NT2/D1 (cell line): ENCODE measurements at regions not wholly inside any gene's neighbourhood (a gene's known extent, or its start where the extent isn't known, plus 50 kb on each side); places are given as distances from the start of the nearest gene placed in this dataset.
"Not testable (repeated sequence)": the region's sequence is repeated elsewhere in the genome, so short reads cannot be mapped to it uniquely, and the experiment has no call there.

Source experiments
- DNase-seq: peaks from one replicate; pipeline ENCODE4 v3.0.0-alpha.2; 2011; ENCODE audit warnings: low read depth, low spot score
- H3K27me3 ChIP-seq: 2 replicates; pipeline ENCODE4 v1.6.0; 2011; ENCODE audit warnings: mild to moderate bottlenecking; ENCODE audit not compliant: insufficient read length, insufficient read depth
- H3K36me3 ChIP-seq: 2 replicates; pipeline ENCODE4 v1.6.1; 2011; ENCODE audit warnings: mild to moderate bottlenecking, low read length, mixed read lengths; ENCODE audit not compliant: insufficient read depth, insufficient read length
- H3K4me1 ChIP-seq: 2 replicates; pipeline ENCODE4 v1.5.1; 2011; ENCODE audit not compliant: insufficient read depth, insufficient read length
- H3K4me3 ChIP-seq: 2 replicates; pipeline ENCODE4 v1.5.1; 2011; ENCODE audit warnings: low read depth; ENCODE audit not compliant: insufficient read length
- H3K9ac ChIP-seq: 2 replicates; pipeline ENCODE4 v1.6.0; 2011; ENCODE audit warnings: low read depth; ENCODE audit not compliant: insufficient read length
- H3K9me3 ChIP-seq: 2 replicates; pipeline ENCODE4 v1.5.1; 2011; ENCODE audit warnings: mild to moderate bottlenecking, low read length; ENCODE audit not compliant: insufficient read depth
- SUZ12 ChIP-seq: IDR thresholded peaks from 2 replicates; pipeline ENCODE4 v1.6.1; 2011; ENCODE audit not compliant: insufficient read length, insufficient read depth; ENCODE audit errors: extremely low read depth
- YY1 ChIP-seq: IDR thresholded peaks from 2 replicates; pipeline ENCODE4 v1.6.1; 2011; ENCODE audit not compliant: insufficient read length, insufficient read depth
- ZNF274 ChIP-seq: IDR thresholded peaks from 2 replicates; pipeline ENCODE4 v1.6.1; 2011; ENCODE audit warnings: mild to moderate bottlenecking, low read depth, low read length

GRCh38 chr4:174053895-174054294, 229.6 kb downstream of the FBXO8 start:
- H3K9me3 ChIP-seq, result no peaks in the 10 kb centered on the region
- no peak for TF ChIP-seq YY1
- TF ChIP-seq ZNF274, result no peak
- TF ChIP-seq SUZ12, result no peak

GRCh38 chr4:174047363-174047762, 236.1 kb downstream of the FBXO8 start:
- Histone ChIP-seq H3K4me3 (no peak overlapping the region), H3K9ac (no peak overlapping the region), H3K27me3 (no peaks in the 10 kb centered on the region), H3K9me3 (no peaks in the 10 kb centered on the region), H3K36me3 (no peaks in the 10 kb centered on the region), H3K4me1 (no peaks in the 10 kb centered on the region)
- no peak for TF ChIP-seq YY1
- DNase-seq, result no peak

More at GRCh38 chr4:174053895-174054294, 229.6 kb downstream of the FBXO8 start:
- Histone ChIP-seq H3K4me1 (no peaks in the 10 kb centered on the region), H3K36me3 (no peaks in the 10 kb centered on the region), H3K27me3 (no peaks in the 10 kb centered on the region), H3K4me3 (no peak overlapping the region), H3K9ac (no peak overlapping the region)
- DNase-seq, result no peak

- not testable (repeated sequence) for H3K4me1 ChIP-seq, H3K27me3 ChIP-seq, H3K36me3 ChIP-seq, H3K9me3 ChIP-seq, H3K4me3 ChIP-seq, DNase-seq, H3K9ac ChIP-seq
Observed at GRCh38 chr4:174045829-174046228, 237.6 kb downstream of the FBXO8 start.

GRCh38 chr4:174045381-174045780, 238.1 kb downstream of the FBXO8 start:
- no peak for TF ChIP-seq SUZ12
- TF ChIP-seq ZNF274, result no peak
- TF ChIP-seq YY1, result no peak
- H3K9me3 ChIP-seq, result no peaks in the 10 kb centered on the region
- no peak for DNase-seq
- H3K4me3 ChIP-seq, result no peak overlapping the region
- H3K36me3 ChIP-seq, result no peaks in the 10 kb centered on the region
- H3K9ac ChIP-seq, result no peak overlapping the region
- peaks cover 2% of the 10 kb centered on the region for H3K4me1 ChIP-seq
- H3K27me3 ChIP-seq, result no peaks in the 10 kb centered on the region

- no peak overlapping the region for H3K9ac ChIP-seq
- no peak for TF ChIP-seq ZNF274
- TF ChIP-seq YY1, result no peak
- no peak for TF ChIP-seq SUZ12
- H3K36me3 ChIP-seq, result no peaks in the 10 kb centered on the region
- no peak overlapping the region for H3K4me3 ChIP-seq
- peaks cover 2% of the 10 kb centered on the region for H3K4me1 ChIP-seq
- no peaks in the 10 kb centered on the region for H3K27me3 ChIP-seq
- no peaks in the 10 kb centered on the region for H3K9me3 ChIP-seq
- no peak for DNase-seq
Observed at GRCh38 chr4:174041555-174042105, 241.8 kb downstream of the FBXO8 start.

GRCh38 chr4:174040287-174040686, 243.2 kb downstream of the FBXO8 start:
- no peak for DNase-seq
- H3K9me3 ChIP-seq, result no peaks in the 10 kb centered on the region
- TF ChIP-seq SUZ12 (no peak), ZNF274 (no peak), YY1 (no peak)
- H3K36me3 ChIP-seq, result no peaks in the 10 kb centered on the region
- peaks cover 2% of the 10 kb centered on the region for H3K4me1 ChIP-seq
- H3K4me3 ChIP-seq, result no peak overlapping the region
- no peaks in the 10 kb centered on the region for H3K27me3 ChIP-seq
- no peak overlapping the region for H3K9ac ChIP-seq

GRCh38 chr4:174038481-174038880, 245.0 kb downstream of the FBXO8 start:
- peaks cover 2% of the 10 kb centered on the region for H3K4me1 ChIP-seq
- no peak overlapping the region for H3K4me3 ChIP-seq
- no peaks in the 10 kb centered on the region for H3K27me3 ChIP-seq
- no peak overlapping the region for H3K9ac ChIP-seq
- H3K9me3 ChIP-seq, result no peaks in the 10 kb centered on the region
- TF ChIP-seq ZNF274 (no peak), SUZ12 (no peak), YY1 (no peak)
- H3K36me3 ChIP-seq, result no peaks in the 10 kb centered on the region
- no peak for DNase-seq

- H3K4me1 ChIP-seq, result peaks cover 2% of the 10 kb centered on the region
- no peak overlapping the region for H3K4me3 ChIP-seq
- H3K9me3 ChIP-seq, result no peaks in the 10 kb centered on the region
- no peak for TF ChIP-seq ZNF274
- no peak for TF ChIP-seq YY1
- no peak for TF ChIP-seq SUZ12
- no peak overlapping the region for H3K9ac ChIP-seq
- no peaks in the 10 kb centered on the region for H3K27me3 ChIP-seq
- DNase-seq, result no peak
- H3K36me3 ChIP-seq, result no peaks in the 10 kb centered on the region
Observed at GRCh38 chr4:174037631-174038030, 245.8 kb downstream of the FBXO8 start.
